Endothelial cell of umbilical vein (primary cell): ENCODE measurements at regions not wholly inside any gene's neighbourhood (a gene's known extent, or its start where the extent isn't known, plus 50 kb on each side); places are given as distances from the start of the nearest gene placed in this dataset.
"Not testable (repeated sequence)": the region's sequence is repeated elsewhere in the genome, so short reads cannot be mapped to it uniquely, and the experiment has no call there.

Experiments used
- CTCF ChIP-seq, 2 donors: IDR thresholded peaks; 1 replicate in 1 of 2; 2 replicates in 1 of 2; pipeline ENCODE4 v1.5.1; 2011; ENCODE audit warnings: low read length in 2 of 2, mild to moderate bottlenecking in 2 of 2, moderate library complexity in 2 of 2, control low read depth in 1 of 2, inconsistent platforms in 1 of 2, low read depth in 1 of 2; ENCODE audit not compliant: insufficient read depth in 1 of 2; ENCODE audit errors: extremely low read depth in 1 of 2
- EZH2 ChIP-seq: IDR thresholded peaks from 2 replicates; pipeline ENCODE4 v1.6.1; 2012; ENCODE audit warnings: borderline replicate concordance, low read depth, mild to moderate bottlenecking, moderate library complexity, low read length, inconsistent platforms; ENCODE audit not compliant: severe bottlenecking
- FOS ChIP-seq: IDR thresholded peaks from 2 replicates; pipeline ENCODE4 v1.6.1; 2011; ENCODE audit warnings: mild to moderate bottlenecking, low read length, moderate library complexity, borderline replicate concordance; ENCODE audit not compliant: insufficient read depth
- JUN ChIP-seq: IDR thresholded peaks from 2 replicates; pipeline ENCODE4 v1.6.1; 2011; ENCODE audit warnings: borderline replicate concordance, low read depth; ENCODE audit not compliant: insufficient read length, insufficient read depth
- MAX ChIP-seq: IDR thresholded peaks from 2 replicates; pipeline ENCODE4 v1.6.1; 2011; ENCODE audit not compliant: insufficient read depth, insufficient read length
- MYC ChIP-seq: IDR thresholded peaks from one replicate; pipeline ENCODE4 v1.6.1; 2011; ENCODE audit warnings: mild to moderate bottlenecking, low read depth, low read length
- POLR2A ChIP-seq: IDR thresholded peaks from 2 replicates; pipeline ENCODE4 v1.6.1; 2012; ENCODE audit warnings: low read depth, mild to moderate bottlenecking, control low read depth, low read length
- POLR2AphosphoS5 ChIP-seq: IDR thresholded peaks from 2 replicates; pipeline ENCODE4 v1.6.1; 2012; ENCODE audit warnings: low read depth, mild to moderate bottlenecking, control low read depth, low read length, moderate library complexity; ENCODE audit not compliant: insufficient read depth

GRCh38 chr1:234799021-234799689 lies 189.2 kb upstream of the IRF2BP2 start:
- TF ChIP-seq CTCF (IDR thresholded peaks at IDR 0.05; ENCODE audit: extremely low read depth in 1 of 2, insufficient read depth in 1 of 2, low read depth in 1 of 2, low read length in 2 of 2); POLR2AphosphoS5; EZH2; POLR2A; FOS; JUN; MYC; MAX: not testable (repeated sequence)
